PC-3 (cell line): ENCODE measurements at regions not wholly inside any gene's neighbourhood (a gene's known extent, or its start where the extent isn't known, plus 50 kb on each side); places are given as distances from the start of the nearest gene placed in this dataset.

ENCODE experiments used
- ATAC-seq: fragments of 200-7000 bp; cut with Tn5 transposase; 2 replicates; pipeline ENCODE4 v1.9.1; 2020; ENCODE audit warnings: mild to moderate bottlenecking, moderate library complexity
- BruUV-seq: library from RNA; stranded (reverse); fragments of 400-500 nt; replicated peaks from 2 replicates; lab custom pipeline; 2021; lab: Mats Ljungman, UMichigan
- CTCF ChIA-PET: fragments of 300-600 bp; sonication (Branson Sonifier 250); formaldehyde crosslinking; loops from one replicate; lab custom pipeline; 2022; ENCODE audit warnings: antibody characterized with exemption; lab: Charles Lee
- POLR2A ChIA-PET: fragments of 300-600 bp; sonication (Branson Sonifier 250); formaldehyde crosslinking; loops from one replicate; lab custom pipeline; 2022; ENCODE audit warnings: antibody characterized with exemption; ENCODE audit not compliant: unreplicated experiment; lab: Charles Lee
- DNase-seq: peaks from one replicate; pipeline ENCODE4 v3.0.0-alpha.2; 2015
- H2AFZ ChIP-seq: fragments of 300-600 bp; sonication (generic); 2 replicates; pipeline ENCODE4 v1.6.0; 2016; ENCODE audit warnings: antibody characterized with exemption, low read length
- H3F3A ChIP-seq: fragments of 300-600 bp; sonication (generic); one replicate; pipeline ENCODE4 v1.6.0; 2017; ENCODE audit warnings: antibody characterized with exemption, low read length, control low read depth, mild to moderate bottlenecking; ENCODE audit not compliant: unreplicated experiment
- H3K27ac ChIP-seq: fragments of 300-600 bp; sonication (generic); 2 replicates; pipeline ENCODE4 v1.5.1; 2016; ENCODE audit warnings: mild to moderate bottlenecking, low read length
- H3K27me3 ChIP-seq: fragments of 300-600 bp; sonication (generic); 2 replicates; pipeline ENCODE4 v1.6.1; 2016; ENCODE audit warnings: low read length, mixed read lengths
- H3K36me3 ChIP-seq: fragments of 300-600 bp; sonication (generic); 2 replicates; pipeline ENCODE4 v1.6.1; 2016; ENCODE audit warnings: low read depth, mixed run types, low read length, mixed read lengths
- H3K4me1 ChIP-seq: fragments of 300-600 bp; sonication (generic); 2 replicates; pipeline ENCODE4 v1.5.1; 2016; ENCODE audit warnings: low read length; ENCODE audit not compliant: insufficient read depth
- H3K4me2 ChIP-seq: fragments of 300-600 bp; sonication (generic); 2 replicates; pipeline ENCODE4 v1.6.0; 2016; ENCODE audit warnings: low read length
- H3K4me3 ChIP-seq: fragments of 300-600 bp; sonication (generic); 2 replicates; pipeline ENCODE4 v1.5.1; 2016; ENCODE audit warnings: mild to moderate bottlenecking, low read length, mixed read lengths
- H3K79me2 ChIP-seq: fragments of 300-600 bp; sonication (generic); 2 replicates; pipeline ENCODE4 v1.6.1; 2017; ENCODE audit warnings: low read length, mixed read lengths
- H3K9ac ChIP-seq: fragments of 300-600 bp; sonication (generic); 2 replicates; pipeline ENCODE4 v1.6.0; 2016; ENCODE audit warnings: mild to moderate bottlenecking, low read length
- H3K9me2 ChIP-seq: fragments of 300-600 bp; sonication (generic); replicated peaks from 2 replicates; pipeline ENCODE4 v1.6.1; 2016; ENCODE audit warnings: mixed run types, low read length, mixed read lengths
- H3K9me3 ChIP-seq: fragments of 300-600 bp; sonication (generic); 2 replicates; pipeline ENCODE4 v1.6.1; 2016; ENCODE audit warnings: low read length, mixed read lengths
- H4K20me1 ChIP-seq: fragments of 300-600 bp; sonication (generic); 2 replicates; pipeline ENCODE4 v1.6.1; 2016; ENCODE audit warnings: low read length, mixed read lengths
- CTCF ChIP-seq: fragments of 300-600 bp; sonication (generic); conservative IDR thresholded peaks from 2 replicates; pipeline ENCODE4 v1.5.1; 2017; ENCODE audit warnings: antibody characterized with exemption, low read depth, mild to moderate bottlenecking, low read length
- EZH2 ChIP-seq: fragments of 300-600 bp; sonication (generic); IDR thresholded peaks from one replicate; pipeline ENCODE4 v1.6.1; 2017; ENCODE audit warnings: antibody characterized with exemption, mild to moderate bottlenecking, low read length; ENCODE audit not compliant: unreplicated experiment
- EZH2phosphoT487 ChIP-seq: fragments of 300-600 bp; sonication (generic); IDR thresholded peaks from 2 replicates; pipeline ENCODE4 v1.6.1; 2018; ENCODE audit warnings: mild to moderate bottlenecking, antibody characterized with exemption, low read length, borderline replicate concordance
- intact Hi-C: fragments of 100-400 bp; cut with micrococcal nuclease; formaldehyde crosslinking; loops from 2 replicates; pipeline ENCODE4 v1.9.0; 2023

- Histone ChIP-seq H3K9me3 (peaks cover 18% of the 10 kb centered on the region; the same call in 1 of the 2 replicates), H3K27me3 (no peaks in the 10 kb centered on the region), H3K79me2 (no peaks in the 10 kb centered on the region), H3K4me1 (no peaks in the 10 kb centered on the region), H3K9ac (no peak overlapping the region), H3K27ac (no peak overlapping the region), H3K9me2 (no peaks in the 10 kb centered on the region), H3K4me2 (no peak overlapping the region), H3F3A (no peaks in the 10 kb centered on the region), H3K4me3 (no peak overlapping the region), H3K36me3 (no peaks in the 10 kb centered on the region), H4K20me1 (no peaks in the 10 kb centered on the region), H2AFZ (no peak overlapping the region)
- no peak for DNase-seq
- no peak for ATAC-seq
- intact Hi-C loops, result no loop called here
- BruUV-seq, result no TSS peak
- TF ChIP-seq CTCF, result no peak
- no peak for TF ChIP-seq EZH2
- ChIA-PET POLR2A (no interaction called here), CTCF (no interaction called here)
Measured at GRCh38 chr11:115920092-115920461, 415.9 kb upstream of the CADM1 start.

DNA sequence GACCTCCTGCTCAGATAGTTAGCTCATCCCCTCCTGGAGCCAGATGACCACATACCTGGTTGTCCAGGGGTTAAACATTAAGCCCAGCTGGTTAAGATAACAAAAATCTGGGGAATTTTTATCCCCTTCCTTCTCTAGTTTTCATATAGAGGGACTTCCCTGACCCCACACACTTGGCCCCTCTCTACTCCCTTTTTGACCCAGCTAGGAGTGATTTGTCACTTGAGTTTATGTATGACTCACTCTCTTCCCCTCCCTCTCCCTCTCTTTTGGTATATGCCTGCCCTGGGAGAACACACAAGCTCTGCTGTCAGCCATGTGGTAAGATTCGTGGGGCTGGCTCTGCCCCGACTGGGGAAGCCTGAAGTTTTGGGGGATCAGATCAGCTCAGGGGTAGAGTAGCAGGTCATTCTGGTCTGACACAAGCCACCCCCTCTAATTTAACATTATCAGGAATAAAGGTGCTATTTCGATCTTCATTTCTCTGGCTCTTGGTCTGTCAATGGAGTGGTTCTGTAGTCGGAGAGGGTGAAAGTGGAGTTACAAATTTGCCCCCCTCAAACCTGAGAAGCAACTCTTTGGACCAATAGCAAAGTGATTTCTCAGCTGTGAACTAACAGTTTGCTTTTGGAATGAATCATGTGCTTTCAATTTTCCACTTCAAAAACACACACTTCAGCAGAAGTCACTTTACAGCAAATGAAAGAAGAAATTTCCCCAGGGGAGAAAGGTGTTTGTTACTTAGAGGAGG, 415.3 kb upstream of the CADM1 start:
- Histone ChIP-seq H3K4me2 (no peak overlapping the region), H4K20me1 (no peaks in the 10 kb centered on the region), H3K9me3 (peaks cover 16% of the 10 kb centered on the region; the same call in 1 of the 2 replicates), H3K27me3 (no peaks in the 10 kb centered on the region), H3K4me1 (no peaks in the 10 kb centered on the region), H3K79me2 (no peaks in the 10 kb centered on the region), H3K36me3 (no peaks in the 10 kb centered on the region), H3K9me2 (no peaks in the 10 kb centered on the region), H3K9ac (no peak overlapping the region), H3F3A (no peaks in the 10 kb centered on the region), H3K27ac (no peak overlapping the region), H2AFZ (no peak overlapping the region), H3K4me3 (no peak overlapping the region)
- no peak for DNase-seq
- no peak for ATAC-seq
- intact Hi-C loops, result no loop called here
- BruUV-seq, result no TSS peak
- CTCF ChIA-PET, result no interaction called here
- POLR2A ChIA-PET, result no interaction called here
- TF ChIP-seq CTCF (no peak), EZH2 (no peak), EZH2phosphoT487 (no peak)

DNA sequence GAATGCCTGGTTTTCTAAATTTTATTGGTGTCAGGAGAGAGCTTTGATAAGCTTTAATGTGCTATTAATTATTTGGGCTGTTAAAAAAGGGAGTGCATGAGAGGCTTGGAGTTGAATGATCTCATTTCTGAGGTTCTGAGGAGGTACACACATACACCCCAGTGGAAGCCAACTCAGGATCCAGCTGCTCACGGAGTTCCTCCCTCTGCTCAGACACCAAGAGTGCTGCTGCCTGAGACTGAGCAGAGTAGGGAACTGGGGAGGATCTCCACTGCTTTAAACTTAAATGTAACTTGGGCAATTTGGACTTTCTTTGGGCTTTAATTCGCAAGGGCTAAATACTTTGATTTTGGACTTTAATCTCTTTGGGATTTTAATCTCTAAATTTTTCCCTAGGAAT, 414.4 kb upstream of the CADM1 start:
- DNase-seq, result no peak
- Histone ChIP-seq H2AFZ (no peak overlapping the region), H3K36me3 (no peaks in the 10 kb centered on the region), H3K79me2 (no peaks in the 10 kb centered on the region), H4K20me1 (no peaks in the 10 kb centered on the region), H3K27me3 (no peaks in the 10 kb centered on the region), H3K4me3 (no peak overlapping the region), H3K27ac (no peak overlapping the region), H3K9ac (no peak overlapping the region), H3F3A (no peaks in the 10 kb centered on the region), H3K4me1 (no peaks in the 10 kb centered on the region), H3K9me2 (no peaks in the 10 kb centered on the region), H3K9me3 (peaks cover 18% of the 10 kb centered on the region; the same call in 1 of the 2 replicates), H3K4me2 (no peak overlapping the region)
- no peak for TF ChIP-seq CTCF
- TF ChIP-seq EZH2, result no peak
- TF ChIP-seq EZH2phosphoT487, result no peak
- intact Hi-C loops, result no loop called here
- POLR2A ChIA-PET, result no interaction called here
- no peak for ATAC-seq
- CTCF ChIA-PET, result no interaction called here
- no TSS peak for BruUV-seq
